Ovary (tissue), 3 donors: ENCODE measurements at regions not wholly inside any gene's neighbourhood (a gene's known extent, or its start where the extent isn't known, plus 50 kb on each side); places are given as distances from the start of the nearest gene placed in this dataset.

Experiments
- CTCF ChIP-seq, 3 donors: fragments of 450-650 bp in 2 of 3; fragments of 200-600 bp in 1 of 3; IDR thresholded peaks; one replicate each; pipeline versions ENCODE4 v1.5.1 to v1.8.0; 2016 to 2022; ENCODE audit warnings: antibody characterized with exemption in 3 of 3, mild to moderate bottlenecking in 1 of 3
- EP300 ChIP-seq: sonication (generic); formaldehyde crosslinking; IDR thresholded peaks from one replicate; pipeline ENCODE4 v1.6.1; 2017; ENCODE audit warnings: antibody characterized with exemption
- POLR2A ChIP-seq: fragments of 450-650 bp; IDR thresholded peaks from one replicate; pipeline ENCODE4 v1.6.1; 2017; ENCODE audit warnings: antibody characterized with exemption, mild to moderate bottlenecking, moderate library complexity
- donor health status: DM: no; HTN: no; CAD: no.

- no peak for TF ChIP-seq POLR2A
- no peak for TF ChIP-seq CTCF (IDR thresholded peaks at IDR 0.05)
- TF ChIP-seq EP300, result no peak
Measured at GRCh38 chr16:50478773-50479149, 69.4 kb upstream of the NKD1 start.
